ENCODE measurements at regions not wholly inside any gene's neighbourhood (a gene's known extent, or its start where the extent isn't known, plus 50 kb on each side); places are given as distances from the start of the nearest gene placed in this dataset.
A peak's percentile ranks its signal among the peaks of the same experiment; 100 is the strongest.

DNA sequence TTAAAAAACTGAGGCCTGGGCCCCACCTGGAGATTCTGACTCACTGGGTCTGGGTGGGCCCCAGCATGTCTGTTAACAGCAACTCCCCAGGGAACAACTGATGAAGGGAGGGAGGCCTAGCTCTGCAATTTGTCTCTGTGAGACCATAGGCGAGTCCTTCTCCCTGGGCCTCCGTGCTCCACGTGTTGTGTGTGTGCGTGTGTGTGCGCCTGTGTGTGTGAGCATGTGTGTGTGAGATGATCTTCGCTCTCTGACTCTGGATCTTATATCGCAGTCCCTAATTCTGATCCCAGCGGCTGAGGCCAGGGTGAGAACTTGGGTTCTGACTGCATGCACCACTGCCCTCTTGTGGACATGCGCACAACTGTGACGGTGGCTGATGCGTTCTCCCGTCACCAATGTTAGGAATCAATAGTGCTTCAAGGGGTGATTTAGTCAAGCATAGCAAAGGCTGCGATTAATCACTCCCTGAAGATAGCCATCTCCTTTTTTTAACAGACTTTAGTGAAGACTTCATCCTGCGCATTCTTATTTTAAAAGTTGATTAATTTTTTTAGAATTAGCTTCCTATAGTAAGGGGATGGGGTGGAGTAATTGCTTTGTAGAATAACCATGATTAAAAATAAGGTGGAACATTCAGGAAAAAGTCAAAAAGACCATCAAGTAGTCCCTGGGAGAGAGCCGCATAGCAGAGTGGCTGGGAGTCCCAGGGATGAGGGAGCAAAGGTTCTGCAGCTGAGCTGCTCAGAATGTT lies 62.4 kb upstream of the USP24 start (continued):
- TF ChIP-seq, protein P1, sequence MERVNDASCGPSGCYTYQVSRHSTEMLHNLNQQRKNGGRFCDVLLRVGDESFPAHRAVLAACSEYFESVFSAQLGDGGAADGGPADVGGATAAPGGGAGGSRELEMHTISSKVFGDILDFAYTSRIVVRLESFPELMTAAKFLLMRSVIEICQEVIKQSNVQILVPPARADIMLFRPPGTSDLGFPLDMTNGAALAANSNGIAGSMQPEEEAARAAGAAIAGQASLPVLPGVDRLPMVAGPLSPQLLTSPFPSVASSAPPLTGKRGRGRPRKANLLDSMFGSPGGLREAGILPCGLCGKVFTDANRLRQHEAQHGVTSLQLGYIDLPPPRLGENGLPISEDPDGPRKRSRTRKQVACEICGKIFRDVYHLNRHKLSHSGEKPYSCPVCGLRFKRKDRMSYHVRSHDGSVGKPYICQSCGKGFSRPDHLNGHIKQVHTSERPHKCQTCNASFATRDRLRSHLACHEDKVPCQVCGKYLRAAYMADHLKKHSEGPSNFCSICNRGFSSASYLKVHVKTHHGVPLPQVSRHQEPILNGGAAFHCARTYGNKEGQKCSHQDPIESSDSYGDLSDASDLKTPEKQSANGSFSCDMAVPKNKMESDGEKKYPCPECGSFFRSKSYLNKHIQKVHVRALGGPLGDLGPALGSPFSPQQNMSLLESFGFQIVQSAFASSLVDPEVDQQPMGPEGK (CRISPR knock-in tag; IDR thresholded peaks at IDR 0.05), result no peak
- TF ChIP-seq ZNF230 (CRISPR knock-in tag; IDR thresholded peaks at IDR 0.05), result 0 out of 2 replicates have a peak, but pooled peaks have one; percentile 26
- TF ChIP-seq ZSCAN22 (CRISPR knock-in tag; IDR thresholded peaks at IDR 0.05), result no peak
- TF ChIP-seq ARNT (IDR thresholded peaks at IDR 0.05), result no peak
- no peak for TF ChIP-seq YY1 (IDR thresholded peaks at IDR 0.05; ENCODE audit: insufficient read depth, insufficient replicate concordance, low read depth, low read length)
- TF ChIP-seq ZFP91 (CRISPR knock-in tag; IDR thresholded peaks at IDR 0.05; ENCODE audit: borderline replicate concordance), result peak; percentile 55
- TF ChIP-seq ERF (CRISPR knock-in tag; IDR thresholded peaks at IDR 0.05), result no peak
- TF ChIP-seq ZNF552 (CRISPR knock-in tag; IDR thresholded peaks at IDR 0.05; ENCODE audit: borderline replicate concordance), result no peak
- TF ChIP-seq, protein P2, sequence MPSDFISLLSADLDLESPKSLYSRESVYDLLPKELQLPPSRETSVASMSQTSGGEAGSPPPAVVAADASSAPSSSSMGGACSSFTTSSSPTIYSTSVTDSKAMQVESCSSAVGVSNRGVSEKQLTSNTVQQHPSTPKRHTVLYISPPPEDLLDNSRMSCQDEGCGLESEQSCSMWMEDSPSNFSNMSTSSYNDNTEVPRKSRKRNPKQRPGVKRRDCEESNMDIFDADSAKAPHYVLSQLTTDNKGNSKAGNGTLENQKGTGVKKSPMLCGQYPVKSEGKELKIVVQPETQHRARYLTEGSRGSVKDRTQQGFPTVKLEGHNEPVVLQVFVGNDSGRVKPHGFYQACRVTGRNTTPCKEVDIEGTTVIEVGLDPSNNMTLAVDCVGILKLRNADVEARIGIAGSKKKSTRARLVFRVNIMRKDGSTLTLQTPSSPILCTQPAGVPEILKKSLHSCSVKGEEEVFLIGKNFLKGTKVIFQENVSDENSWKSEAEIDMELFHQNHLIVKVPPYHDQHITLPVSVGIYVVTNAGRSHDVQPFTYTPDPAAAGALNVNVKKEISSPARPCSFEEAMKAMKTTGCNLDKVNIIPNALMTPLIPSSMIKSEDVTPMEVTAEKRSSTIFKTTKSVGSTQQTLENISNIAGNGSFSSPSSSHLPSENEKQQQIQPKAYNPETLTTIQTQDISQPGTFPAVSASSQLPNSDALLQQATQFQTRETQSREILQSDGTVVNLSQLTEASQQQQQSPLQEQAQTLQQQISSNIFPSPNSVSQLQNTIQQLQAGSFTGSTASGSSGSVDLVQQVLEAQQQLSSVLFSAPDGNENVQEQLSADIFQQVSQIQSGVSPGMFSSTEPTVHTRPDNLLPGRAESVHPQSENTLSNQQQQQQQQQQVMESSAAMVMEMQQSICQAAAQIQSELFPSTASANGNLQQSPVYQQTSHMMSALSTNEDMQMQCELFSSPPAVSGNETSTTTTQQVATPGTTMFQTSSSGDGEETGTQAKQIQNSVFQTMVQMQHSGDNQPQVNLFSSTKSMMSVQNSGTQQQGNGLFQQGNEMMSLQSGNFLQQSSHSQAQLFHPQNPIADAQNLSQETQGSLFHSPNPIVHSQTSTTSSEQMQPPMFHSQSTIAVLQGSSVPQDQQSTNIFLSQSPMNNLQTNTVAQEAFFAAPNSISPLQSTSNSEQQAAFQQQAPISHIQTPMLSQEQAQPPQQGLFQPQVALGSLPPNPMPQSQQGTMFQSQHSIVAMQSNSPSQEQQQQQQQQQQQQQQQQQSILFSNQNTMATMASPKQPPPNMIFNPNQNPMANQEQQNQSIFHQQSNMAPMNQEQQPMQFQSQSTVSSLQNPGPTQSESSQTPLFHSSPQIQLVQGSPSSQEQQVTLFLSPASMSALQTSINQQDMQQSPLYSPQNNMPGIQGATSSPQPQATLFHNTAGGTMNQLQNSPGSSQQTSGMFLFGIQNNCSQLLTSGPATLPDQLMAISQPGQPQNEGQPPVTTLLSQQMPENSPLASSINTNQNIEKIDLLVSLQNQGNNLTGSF (CRISPR knock-in tag; IDR thresholded peaks at IDR 0.05), result no peak
- TF ChIP-seq, protein P3, sequence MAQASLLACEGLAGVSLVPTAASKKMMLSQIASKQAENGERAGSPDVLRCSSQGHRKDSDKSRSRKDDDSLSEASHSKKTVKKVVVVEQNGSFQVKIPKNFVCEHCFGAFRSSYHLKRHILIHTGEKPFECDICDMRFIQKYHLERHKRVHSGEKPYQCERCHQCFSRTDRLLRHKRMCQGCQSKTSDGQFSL (CRISPR knock-in tag; IDR thresholded peaks at IDR 0.05), result no peak
- TF ChIP-seq ZNF263 (CRISPR knock-in tag; IDR thresholded peaks at IDR 0.05), result peak; percentile 30; the same call in 1 of the 2 replicates
- TF ChIP-seq POGZ (CRISPR knock-in tag; IDR thresholded peaks at IDR 0.05), result no peak
- no peak for TF ChIP-seq ZNF414 (CRISPR knock-in tag; IDR thresholded peaks at IDR 0.05)
- no peak for TF ChIP-seq PHB2 (IDR thresholded peaks at IDR 0.05; ENCODE audit: partially characterized antibody)
- TF ChIP-seq, protein P4, sequence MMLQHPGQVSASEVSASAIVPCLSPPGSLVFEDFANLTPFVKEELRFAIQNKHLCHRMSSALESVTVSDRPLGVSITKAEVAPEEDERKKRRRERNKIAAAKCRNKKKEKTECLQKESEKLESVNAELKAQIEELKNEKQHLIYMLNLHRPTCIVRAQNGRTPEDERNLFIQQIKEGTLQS (CRISPR knock-in tag; IDR thresholded peaks at IDR 0.05), result no peak
- TF ChIP-seq ZNF816 (CRISPR knock-in tag; IDR thresholded peaks at IDR 0.05; ENCODE audit: borderline replicate concordance), result no peak
- TF ChIP-seq CHCHD3 (CRISPR knock-in tag; IDR thresholded peaks at IDR 0.05), result no peak
- TF ChIP-seq CHD2 (IDR thresholded peaks at IDR 0.05; ENCODE audit: low read depth, low read length), result no peak
- no peak for TF ChIP-seq BATF2 (CRISPR knock-in tag; IDR thresholded peaks at IDR 0.05)
